Glutamatergic neuron (in vitro differentiated cells): ENCODE measurements at regions not wholly inside any gene's neighbourhood (a gene's known extent, or its start where the extent isn't known, plus 50 kb on each side); places are given as distances from the start of the nearest gene placed in this dataset.

Experiments
- DNase-seq: peaks from one replicate; pipeline ENCODE4 v3.0.0; 2022
- H3K27ac Mint-ChIP-seq: one replicate; pipeline ENCODE4 v1.8.0; 2020; ENCODE audit warnings: mild to moderate bottlenecking, mixed read lengths, inconsistent platforms; ENCODE audit not compliant: unreplicated experiment
- H3K27me3 Mint-ChIP-seq: one replicate; pipeline ENCODE4 v1.8.0; 2020; ENCODE audit warnings: mild to moderate bottlenecking, moderate library complexity, mixed read lengths, inconsistent platforms; ENCODE audit not compliant: unreplicated experiment
- H3K36me3 Mint-ChIP-seq: one replicate; pipeline ENCODE4 v1.8.0; 2020; ENCODE audit warnings: mild to moderate bottlenecking, mixed read lengths, inconsistent platforms; ENCODE audit not compliant: unreplicated experiment
- H3K4me1 Mint-ChIP-seq: one replicate; pipeline ENCODE4 v1.8.0; 2020; ENCODE audit warnings: mild to moderate bottlenecking, low read depth, mixed read lengths, inconsistent platforms; ENCODE audit not compliant: unreplicated experiment
- H3K4me3 Mint-ChIP-seq: one replicate; pipeline ENCODE4 v1.8.0; 2020; ENCODE audit warnings: mild to moderate bottlenecking, mixed read lengths, inconsistent platforms; ENCODE audit not compliant: unreplicated experiment
- H3K9me3 Mint-ChIP-seq: one replicate; pipeline ENCODE4 v1.8.0; 2020; ENCODE audit warnings: mild to moderate bottlenecking, moderate library complexity, mixed read lengths, inconsistent platforms; ENCODE audit not compliant: unreplicated experiment
- TF ChIP-seq, protein P1 (sequence below): fragments of 200-600 bp; sonication (generic); IDR thresholded peaks from one replicate; pipeline ENCODE4 v1.5.0; 2021; ENCODE audit not compliant: partially characterized antibody, unreplicated experiment

GRCh38 chr6:44029444-44030185 is 97.6 kb downstream of the MRPL14 start:
- no peak overlapping the region for H3K4me3 Mint-ChIP-seq
- peaks cover 6% of the 10 kb centered on the region for H3K36me3 Mint-ChIP-seq
- TF ChIP-seq, protein P1, sequence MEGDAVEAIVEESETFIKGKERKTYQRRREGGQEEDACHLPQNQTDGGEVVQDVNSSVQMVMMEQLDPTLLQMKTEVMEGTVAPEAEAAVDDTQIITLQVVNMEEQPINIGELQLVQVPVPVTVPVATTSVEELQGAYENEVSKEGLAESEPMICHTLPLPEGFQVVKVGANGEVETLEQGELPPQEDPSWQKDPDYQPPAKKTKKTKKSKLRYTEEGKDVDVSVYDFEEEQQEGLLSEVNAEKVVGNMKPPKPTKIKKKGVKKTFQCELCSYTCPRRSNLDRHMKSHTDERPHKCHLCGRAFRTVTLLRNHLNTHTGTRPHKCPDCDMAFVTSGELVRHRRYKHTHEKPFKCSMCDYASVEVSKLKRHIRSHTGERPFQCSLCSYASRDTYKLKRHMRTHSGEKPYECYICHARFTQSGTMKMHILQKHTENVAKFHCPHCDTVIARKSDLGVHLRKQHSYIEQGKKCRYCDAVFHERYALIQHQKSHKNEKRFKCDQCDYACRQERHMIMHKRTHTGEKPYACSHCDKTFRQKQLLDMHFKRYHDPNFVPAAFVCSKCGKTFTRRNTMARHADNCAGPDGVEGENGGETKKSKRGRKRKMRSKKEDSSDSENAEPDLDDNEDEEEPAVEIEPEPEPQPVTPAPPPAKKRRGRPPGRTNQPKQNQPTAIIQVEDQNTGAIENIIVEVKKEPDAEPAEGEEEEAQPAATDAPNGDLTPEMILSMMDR = no peak
- H3K27ac Mint-ChIP-seq = no peak overlapping the region
- no peaks in the 10 kb centered on the region for H3K4me1 Mint-ChIP-seq
- no peak for DNase-seq
- H3K9me3 Mint-ChIP-seq = peaks cover 3% of the 10 kb centered on the region
- peaks cover 3% of the 10 kb centered on the region for H3K27me3 Mint-ChIP-seq

GRCh38 chr6:44028789-44029310 is 98.4 kb downstream of the MRPL14 start:
- H3K27me3 Mint-ChIP-seq = peaks cover 6% of the 10 kb centered on the region
- DNase-seq = no peak
- peaks cover 6% of the 10 kb centered on the region for H3K36me3 Mint-ChIP-seq
- H3K4me1 Mint-ChIP-seq = no peaks in the 10 kb centered on the region
- TF ChIP-seq, protein P1 = no peak
- H3K9me3 Mint-ChIP-seq = peaks cover 3% of the 10 kb centered on the region
- no peak overlapping the region for H3K27ac Mint-ChIP-seq
- no peak overlapping the region for H3K4me3 Mint-ChIP-seq

GRCh38 chr6:44025226-44025625 is 102.0 kb downstream of the MRPL14 start:
- no peak for DNase-seq
- peaks cover 3% of the 10 kb centered on the region for H3K9me3 Mint-ChIP-seq
- no peaks in the 10 kb centered on the region for H3K4me1 Mint-ChIP-seq
- H3K27ac Mint-ChIP-seq = no peak overlapping the region
- H3K27me3 Mint-ChIP-seq = peaks cover 11% of the 10 kb centered on the region
- H3K36me3 Mint-ChIP-seq = peaks cover 6% of the 10 kb centered on the region
- no peak overlapping the region for H3K4me3 Mint-ChIP-seq
- TF ChIP-seq, protein P1 = no peak

DNA sequence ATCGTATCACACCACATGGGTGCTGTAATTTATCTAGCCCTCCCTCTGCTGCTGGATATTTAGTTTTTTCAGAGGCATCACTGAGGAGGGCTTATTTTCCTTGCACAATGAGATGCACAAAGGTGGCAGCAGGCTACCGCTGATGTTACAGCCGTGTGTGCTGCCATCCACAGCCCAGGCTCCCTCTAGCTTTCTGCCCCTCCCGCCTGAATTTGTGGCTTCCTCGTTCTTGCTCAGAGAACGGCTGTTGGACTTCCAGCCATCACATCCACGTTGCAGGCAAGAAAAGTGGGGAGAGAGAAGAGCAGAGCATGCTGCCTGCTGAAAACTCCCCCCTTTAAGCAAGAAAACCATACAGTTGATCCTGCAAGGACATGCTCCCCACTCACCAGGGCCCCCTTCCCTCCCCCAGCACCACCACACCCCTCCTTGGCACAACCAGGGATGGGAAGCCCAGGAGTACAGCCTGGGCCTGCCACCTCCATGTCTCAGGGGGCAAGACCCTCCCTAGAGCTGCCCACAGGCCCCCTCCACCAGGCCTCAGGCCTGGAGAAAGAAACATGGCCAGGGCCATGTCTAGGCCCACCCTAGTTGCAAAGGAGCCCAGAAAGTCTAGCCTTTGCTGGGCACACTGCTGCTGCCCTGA is 102.6 kb downstream of the MRPL14 start:
- no peaks in the 10 kb centered on the region for H3K4me1 Mint-ChIP-seq
- DNase-seq = no peak
- H3K4me3 Mint-ChIP-seq = no peak overlapping the region
- peaks cover 14% of the 10 kb centered on the region for H3K27me3 Mint-ChIP-seq
- TF ChIP-seq, protein P1 = no peak
- peaks cover 6% of the 10 kb centered on the region for H3K36me3 Mint-ChIP-seq
- no peak overlapping the region for H3K27ac Mint-ChIP-seq
- peaks cover 3% of the 10 kb centered on the region for H3K9me3 Mint-ChIP-seq
